Osteoblast (primary cell): ENCODE measurements at regions not wholly inside any gene's neighbourhood (a gene's known extent, or its start where the extent isn't known, plus 50 kb on each side); places are given as distances from the start of the nearest gene placed in this dataset.

Experiments
- DNase-seq: peaks from one replicate; pipeline ENCODE4 v3.0.0; 2011; ENCODE audit warnings: low spot score, mixed read lengths; ENCODE audit not compliant: insufficient read length; ENCODE audit errors: missing footprints
- H2AFZ ChIP-seq: 2 replicates; pipeline ENCODE4 v1.6.0; 2011; ENCODE audit warnings: mild to moderate bottlenecking, low read length
- H3K27ac ChIP-seq: 2 replicates; pipeline ENCODE4 v1.5.1; 2011; ENCODE audit warnings: mild to moderate bottlenecking, low read depth, low read length, moderate library complexity
- H3K27me3 ChIP-seq: 2 replicates; pipeline ENCODE4 v1.6.0; 2012; ENCODE audit warnings: mild to moderate bottlenecking, control low read depth, inconsistent platforms, low read length, moderate library complexity; ENCODE audit not compliant: insufficient read depth
- H3K36me3 ChIP-seq: 2 replicates; pipeline ENCODE4 v1.5.1; 2011; ENCODE audit warnings: mild to moderate bottlenecking, low read length, control low read depth, moderate library complexity; ENCODE audit not compliant: insufficient read depth
- H3K4me1 ChIP-seq: 2 replicates; pipeline ENCODE4 v1.5.1; 2011; ENCODE audit warnings: mild to moderate bottlenecking, low read length, control low read depth, moderate library complexity; ENCODE audit not compliant: insufficient read depth
- H3K4me2 ChIP-seq: 2 replicates; pipeline ENCODE4 v1.6.0; 2011; ENCODE audit warnings: mild to moderate bottlenecking, low read length; ENCODE audit not compliant: insufficient read depth
- H3K4me3 ChIP-seq: fragments of 200-600 bp; sonication (generic); 3 replicates; pipeline ENCODE4 v1.5.1; 2012; ENCODE audit warnings: mild to moderate bottlenecking, low read length, inconsistent platforms; ENCODE audit not compliant: insufficient read depth
- H3K79me2 ChIP-seq: 2 replicates; pipeline ENCODE4 v1.6.0; 2012; ENCODE audit warnings: mild to moderate bottlenecking, low read length, control low read depth, inconsistent platforms; ENCODE audit not compliant: insufficient read depth
- H3K9me3 ChIP-seq: 2 replicates; pipeline ENCODE4 v1.5.1; 2011; ENCODE audit warnings: low read depth, low read length, control low read depth
- H4K20me1 ChIP-seq: 2 replicates; pipeline ENCODE4 v1.6.0; 2012; ENCODE audit warnings: mild to moderate bottlenecking, low read length, control low read depth; ENCODE audit not compliant: insufficient read depth
- TF ChIP-seq, protein P1 (sequence below): IDR thresholded peaks from 2 replicates; pipeline ENCODE4 v1.5.1; 2011; ENCODE audit warnings: mild to moderate bottlenecking, low read depth, low read length, moderate library complexity; ENCODE audit errors: extremely low read depth

DNA sequence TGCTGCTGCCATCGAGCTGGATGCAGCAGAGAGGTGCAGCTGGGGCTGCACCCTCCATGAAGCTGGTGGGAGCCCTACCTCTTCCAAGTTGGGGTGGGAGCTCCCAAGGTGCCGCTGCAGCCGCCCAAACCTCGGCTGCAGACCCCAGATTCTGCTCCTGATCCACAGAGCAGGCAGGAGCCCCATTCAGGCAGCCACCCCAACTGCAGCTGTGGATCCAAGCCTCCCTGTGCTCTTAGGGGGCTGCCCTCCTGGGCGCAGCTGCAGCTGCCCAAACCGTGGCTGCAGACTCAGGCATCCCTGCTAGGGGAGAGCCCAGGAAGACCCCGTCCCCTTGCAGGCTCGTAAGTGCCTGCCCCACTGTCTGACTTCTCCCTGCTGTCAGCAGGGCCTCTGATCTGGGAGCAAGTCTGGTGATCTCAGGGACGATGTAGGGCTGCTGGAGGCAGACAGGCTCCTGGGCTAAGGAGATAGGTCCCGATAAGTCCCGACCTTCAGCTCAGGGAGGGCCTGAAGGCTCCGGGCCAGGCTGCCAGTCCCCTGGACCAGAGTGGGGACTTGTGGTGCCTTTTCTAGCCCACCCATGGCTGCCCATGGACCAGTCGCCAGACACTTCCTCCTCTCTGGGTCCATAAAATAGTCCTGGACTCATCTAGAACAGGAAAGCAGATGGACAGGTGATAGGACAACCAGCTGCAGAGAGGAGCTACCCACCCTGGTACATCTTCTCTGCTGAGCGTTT, 767.1 kb upstream of the CDH7 start:
- no peaks in the 10 kb centered on the region for H4K20me1 ChIP-seq
- H3K36me3 ChIP-seq = no peaks in the 10 kb centered on the region
- H3K4me2 ChIP-seq = no peak overlapping the region
- no peak overlapping the region for H3K4me3 ChIP-seq
- no peak overlapping the region for H3K27ac ChIP-seq
- H3K27me3 ChIP-seq = no peaks in the 10 kb centered on the region
- no peak overlapping the region for H2AFZ ChIP-seq
- no peaks in the 10 kb centered on the region for H3K4me1 ChIP-seq
- H3K79me2 ChIP-seq = no peaks in the 10 kb centered on the region
- TF ChIP-seq, protein P1, sequence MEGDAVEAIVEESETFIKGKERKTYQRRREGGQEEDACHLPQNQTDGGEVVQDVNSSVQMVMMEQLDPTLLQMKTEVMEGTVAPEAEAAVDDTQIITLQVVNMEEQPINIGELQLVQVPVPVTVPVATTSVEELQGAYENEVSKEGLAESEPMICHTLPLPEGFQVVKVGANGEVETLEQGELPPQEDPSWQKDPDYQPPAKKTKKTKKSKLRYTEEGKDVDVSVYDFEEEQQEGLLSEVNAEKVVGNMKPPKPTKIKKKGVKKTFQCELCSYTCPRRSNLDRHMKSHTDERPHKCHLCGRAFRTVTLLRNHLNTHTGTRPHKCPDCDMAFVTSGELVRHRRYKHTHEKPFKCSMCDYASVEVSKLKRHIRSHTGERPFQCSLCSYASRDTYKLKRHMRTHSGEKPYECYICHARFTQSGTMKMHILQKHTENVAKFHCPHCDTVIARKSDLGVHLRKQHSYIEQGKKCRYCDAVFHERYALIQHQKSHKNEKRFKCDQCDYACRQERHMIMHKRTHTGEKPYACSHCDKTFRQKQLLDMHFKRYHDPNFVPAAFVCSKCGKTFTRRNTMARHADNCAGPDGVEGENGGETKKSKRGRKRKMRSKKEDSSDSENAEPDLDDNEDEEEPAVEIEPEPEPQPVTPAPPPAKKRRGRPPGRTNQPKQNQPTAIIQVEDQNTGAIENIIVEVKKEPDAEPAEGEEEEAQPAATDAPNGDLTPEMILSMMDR = no peak
- peaks cover 2% of the 10 kb centered on the region for H3K9me3 ChIP-seq
- no peak for DNase-seq

DNA sequence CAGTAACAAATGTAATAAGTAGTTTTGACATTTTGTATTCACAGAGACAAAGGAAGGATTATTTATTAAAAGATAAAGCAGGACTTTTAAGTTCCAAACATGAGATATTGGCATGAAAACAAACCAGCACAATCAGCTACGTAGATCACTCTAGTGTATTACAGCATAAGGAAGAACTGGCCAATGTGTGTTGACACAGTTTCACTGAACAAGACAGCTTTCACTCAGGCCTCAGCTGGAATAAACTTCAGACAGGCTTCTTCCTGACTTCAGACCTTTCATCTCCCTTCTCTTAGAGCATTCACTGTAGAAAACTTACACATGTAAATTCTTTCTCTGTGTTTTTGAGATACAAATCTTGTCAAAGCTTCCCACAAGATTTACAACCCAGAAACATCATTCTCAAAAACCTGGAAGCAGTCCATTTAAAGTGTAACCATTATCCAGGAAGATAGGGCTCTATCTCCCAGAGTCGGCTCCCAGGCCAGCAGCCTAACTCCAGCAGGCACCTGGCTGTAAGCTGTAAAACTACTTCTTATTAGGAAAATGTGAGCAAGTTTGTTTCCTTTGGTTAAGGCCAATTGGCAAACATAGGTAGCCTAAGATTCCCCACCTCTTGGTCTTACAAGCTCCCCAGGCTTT, 768.3 kb upstream of the CDH7 start:
- H2AFZ ChIP-seq = no peak overlapping the region
- no peaks in the 10 kb centered on the region for H4K20me1 ChIP-seq
- H3K27ac ChIP-seq = no peak overlapping the region
- H3K4me2 ChIP-seq = no peak overlapping the region
- no peak for DNase-seq
- no peaks in the 10 kb centered on the region for H3K4me1 ChIP-seq
- H3K4me3 ChIP-seq = no peak overlapping the region
- TF ChIP-seq, protein P1 = no peak
- H3K36me3 ChIP-seq = no peaks in the 10 kb centered on the region
- no peaks in the 10 kb centered on the region for H3K27me3 ChIP-seq
- H3K9me3 ChIP-seq = peaks cover 2% of the 10 kb centered on the region
- no peaks in the 10 kb centered on the region for H3K79me2 ChIP-seq

GRCh38 chr18:64981915-64982314, 768.9 kb upstream of the CDH7 start:
- Histone ChIP-seq H3K4me3 (no peak overlapping the region), H4K20me1 (no peaks in the 10 kb centered on the region), H3K36me3 (no peaks in the 10 kb centered on the region), H3K4me2 (no peak overlapping the region), H2AFZ (no peak overlapping the region), H3K9me3 (peaks cover 4% of the 10 kb centered on the region), H3K4me1 (no peaks in the 10 kb centered on the region), H3K79me2 (no peaks in the 10 kb centered on the region), H3K27ac (no peak overlapping the region), H3K27me3 (no peaks in the 10 kb centered on the region)
- no peak for DNase-seq
- TF ChIP-seq, protein P1 = no peak

DNA sequence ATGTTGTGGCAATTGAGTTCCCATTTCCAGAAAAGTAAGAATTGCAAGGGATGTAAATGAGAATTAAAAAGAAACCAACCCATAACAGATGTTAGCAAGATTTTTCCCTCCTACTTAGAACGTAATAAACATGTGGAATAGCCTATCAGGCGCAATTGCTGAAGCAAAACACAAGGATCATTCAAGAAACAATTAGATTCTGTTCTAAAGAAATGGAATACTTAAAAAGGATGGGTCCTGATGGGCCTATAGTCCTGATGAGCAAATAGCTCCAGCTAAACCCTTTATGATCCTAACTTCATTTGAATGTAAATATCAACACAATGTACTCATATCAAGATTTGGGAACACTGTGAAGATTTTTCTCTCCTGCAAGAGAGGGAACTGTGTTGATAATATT, 771.0 kb upstream of the CDH7 start:
- Histone ChIP-seq H2AFZ (no peak overlapping the region), H3K4me3 (no peak overlapping the region), H3K4me2 (no peak overlapping the region), H3K27ac (no peak overlapping the region), H3K9me3 (peaks cover 4% of the 10 kb centered on the region), H3K79me2 (no peaks in the 10 kb centered on the region), H3K36me3 (no peaks in the 10 kb centered on the region), H3K4me1 (no peaks in the 10 kb centered on the region), H4K20me1 (no peaks in the 10 kb centered on the region), H3K27me3 (no peaks in the 10 kb centered on the region)
- TF ChIP-seq, protein P1 = no peak
- DNase-seq = no peak
